ENCODE measurements at regions not wholly inside any gene's neighbourhood (a gene's known extent, or its start where the extent isn't known, plus 50 kb on each side); places are given as distances from the start of the nearest gene placed in this dataset.

DNA sequence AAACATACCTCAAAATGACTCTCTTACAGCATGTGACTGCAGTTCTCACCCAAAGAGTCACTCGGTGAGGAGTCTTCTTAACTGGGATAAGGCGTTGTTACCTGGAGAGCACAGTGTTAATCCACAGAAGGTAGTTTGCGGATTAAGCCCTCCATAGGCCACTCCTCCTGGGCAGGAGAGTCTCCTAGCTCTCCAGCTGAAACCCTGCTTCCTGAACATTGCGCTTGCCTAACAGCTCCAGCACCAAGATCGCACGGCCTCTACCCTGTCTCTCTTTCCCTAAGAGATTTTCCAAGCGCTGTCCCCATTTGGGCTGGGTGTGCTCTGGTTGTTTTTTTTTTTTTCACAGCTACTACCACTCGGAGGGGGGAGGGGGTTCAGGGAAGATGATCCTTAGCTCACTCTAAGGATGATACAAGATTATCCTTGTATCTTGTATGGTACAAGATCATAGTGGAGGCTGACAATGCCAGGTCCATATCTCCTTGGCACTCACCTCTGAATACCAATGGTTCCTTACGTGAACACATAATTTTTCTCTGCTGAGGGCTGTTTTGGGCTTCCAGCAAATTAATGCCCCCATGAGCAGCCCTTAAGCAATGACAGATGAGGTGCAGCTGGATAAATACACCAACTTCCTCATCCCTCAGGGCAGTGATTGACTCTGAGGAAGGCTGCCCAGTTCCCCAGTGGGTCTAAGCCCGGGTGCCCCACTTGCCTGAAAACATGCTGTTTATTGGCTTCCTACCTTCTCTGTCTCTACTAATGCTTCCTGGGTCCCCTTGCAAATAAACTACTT lies 185.2 kb upstream of the TSC22D2 start:
- ATAC-seq (no peak), DNase-seq (no peak)
- peaks cover 2% of the 10 kb centered on the region for H3K4me1 Mint-ChIP-seq
- no peak overlapping the region for H3K27ac Mint-ChIP-seq
- no peak overlapping the region for H3K4me3 Mint-ChIP-seq
- H3K36me3 Mint-ChIP-seq (ENCODE audit: low read depth) = no peaks in the 10 kb centered on the region
- H3K27me3 Mint-ChIP-seq = peaks cover 42% of the 10 kb centered on the region
- H3K9me3 Mint-ChIP-seq = no peaks in the 10 kb centered on the region

- DNase-seq = no peak
- H3K4me3 Mint-ChIP-seq = no peak overlapping the region
- no peaks in the 10 kb centered on the region for H3K36me3 Mint-ChIP-seq (ENCODE audit: low read depth)
- H3K4me1 Mint-ChIP-seq = peaks cover 2% of the 10 kb centered on the region
- no peak overlapping the region for H3K27ac Mint-ChIP-seq
- ATAC-seq = no peak
- H3K27me3 Mint-ChIP-seq = peaks cover 42% of the 10 kb centered on the region
- no peaks in the 10 kb centered on the region for H3K9me3 Mint-ChIP-seq
Observed at GRCh38 chr3:150221904-150222523, 186.1 kb upstream of the TSC22D2 start.

DNA sequence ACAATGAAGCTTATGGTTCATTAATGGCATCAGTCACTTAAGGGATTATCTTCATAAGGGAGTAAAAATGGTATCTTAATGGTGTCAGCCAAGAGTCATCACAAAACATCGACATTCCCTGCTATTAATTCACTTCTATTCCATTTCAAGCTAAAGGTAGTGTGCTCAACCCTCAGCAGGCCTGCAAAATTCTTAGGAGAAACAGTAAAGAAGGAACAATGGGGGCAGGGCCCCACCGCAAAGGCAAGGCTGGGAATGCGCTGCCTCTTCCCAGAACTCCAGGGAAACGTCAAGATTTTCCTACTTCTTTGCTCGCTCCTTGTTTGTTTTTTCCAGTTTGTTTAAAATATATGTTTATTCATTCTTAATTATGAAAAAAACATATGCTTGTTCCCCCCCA lies 187.3 kb upstream of the TSC22D2 start:
- Mint-ChIP-seq H3K36me3 (ENCODE audit: low read depth) (no peaks in the 10 kb centered on the region), H3K9me3 (no peaks in the 10 kb centered on the region), H3K27me3 (peaks cover 38% of the 10 kb centered on the region), H3K4me3 (no peak overlapping the region), H3K4me1 (peaks cover 2% of the 10 kb centered on the region), H3K27ac (no peak overlapping the region)
- no peak for DNase-seq
- no peak for ATAC-seq

DNA sequence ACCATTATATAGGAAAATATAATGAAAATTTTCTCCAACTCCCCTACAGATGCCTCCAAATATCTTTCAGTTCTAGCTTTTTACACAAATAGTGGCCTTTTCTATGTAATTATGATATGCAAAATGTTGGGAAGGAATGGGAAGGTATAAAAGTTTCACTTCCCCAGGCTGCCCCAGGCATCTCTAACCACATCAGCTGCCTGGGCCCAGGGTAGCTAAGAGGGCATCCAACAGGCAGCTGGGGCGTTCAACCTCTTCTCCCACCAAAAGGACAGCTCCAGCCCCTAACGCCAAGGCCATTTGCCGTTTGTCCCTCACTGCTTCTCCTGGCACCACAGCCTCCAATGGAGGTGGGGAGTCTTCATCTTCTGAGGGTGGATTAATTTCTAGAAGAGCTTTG lies 188.1 kb upstream of the TSC22D2 start:
- Mint-ChIP-seq H3K27me3 (peaks cover 41% of the 10 kb centered on the region), H3K4me3 (no peak overlapping the region), H3K9me3 (no peaks in the 10 kb centered on the region), H3K27ac (no peak overlapping the region), H3K4me1 (peaks cover 2% of the 10 kb centered on the region), H3K36me3 (ENCODE audit: low read depth) (no peaks in the 10 kb centered on the region)
- DNase-seq (no peak), ATAC-seq (no peak)

DNA sequence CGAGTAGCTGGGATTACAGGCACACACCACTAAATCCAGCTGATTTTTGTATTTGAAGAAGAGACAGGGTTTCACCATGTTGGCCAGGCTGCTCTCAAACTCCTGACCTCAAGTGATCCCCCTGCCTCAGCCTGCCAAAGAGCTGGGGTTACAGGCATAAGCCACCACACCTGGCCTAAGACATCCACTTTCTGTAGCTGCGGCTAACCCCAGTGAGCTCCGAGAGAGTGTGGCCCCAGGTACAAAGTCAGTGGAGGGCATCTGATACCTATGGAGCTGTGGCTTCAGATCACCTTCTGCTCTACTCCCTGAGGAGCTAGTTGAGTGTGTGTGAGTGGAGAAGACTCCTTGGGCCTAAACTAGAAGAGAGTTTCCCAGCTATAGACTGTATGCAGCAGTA lies 189.3 kb upstream of the TSC22D2 start:
- peaks cover 39% of the 10 kb centered on the region for H3K27me3 Mint-ChIP-seq
- no peak overlapping the region for H3K4me3 Mint-ChIP-seq
- ATAC-seq (no peak), DNase-seq (no peak)
- peaks cover 2% of the 10 kb centered on the region for H3K4me1 Mint-ChIP-seq
- no peaks in the 10 kb centered on the region for H3K36me3 Mint-ChIP-seq (ENCODE audit: low read depth)
- H3K27ac Mint-ChIP-seq = no peak overlapping the region
- no peaks in the 10 kb centered on the region for H3K9me3 Mint-ChIP-seq

GRCh38 chr3:150218236-150218635 lies 189.9 kb upstream of the TSC22D2 start:
- peaks cover 2% of the 10 kb centered on the region for H3K4me1 Mint-ChIP-seq
- DNase-seq (no peak), ATAC-seq (no peak)
- H3K4me3 Mint-ChIP-seq = no peak overlapping the region
- no peaks in the 10 kb centered on the region for H3K36me3 Mint-ChIP-seq (ENCODE audit: low read depth)
- H3K9me3 Mint-ChIP-seq = no peaks in the 10 kb centered on the region
- no peak overlapping the region for H3K27ac Mint-ChIP-seq
- peaks cover 38% of the 10 kb centered on the region for H3K27me3 Mint-ChIP-seq

GRCh38 chr3:150217691-150218090 lies 190.4 kb upstream of the TSC22D2 start:
- Mint-ChIP-seq H3K4me3 (no peak overlapping the region), H3K9me3 (no peaks in the 10 kb centered on the region), H3K4me1 (peaks cover 2% of the 10 kb centered on the region), H3K27me3 (peaks cover 36% of the 10 kb centered on the region), H3K27ac (no peak overlapping the region), H3K36me3 (ENCODE audit: low read depth) (no peaks in the 10 kb centered on the region)
- ATAC-seq = no peak
- no peak for DNase-seq

DNA sequence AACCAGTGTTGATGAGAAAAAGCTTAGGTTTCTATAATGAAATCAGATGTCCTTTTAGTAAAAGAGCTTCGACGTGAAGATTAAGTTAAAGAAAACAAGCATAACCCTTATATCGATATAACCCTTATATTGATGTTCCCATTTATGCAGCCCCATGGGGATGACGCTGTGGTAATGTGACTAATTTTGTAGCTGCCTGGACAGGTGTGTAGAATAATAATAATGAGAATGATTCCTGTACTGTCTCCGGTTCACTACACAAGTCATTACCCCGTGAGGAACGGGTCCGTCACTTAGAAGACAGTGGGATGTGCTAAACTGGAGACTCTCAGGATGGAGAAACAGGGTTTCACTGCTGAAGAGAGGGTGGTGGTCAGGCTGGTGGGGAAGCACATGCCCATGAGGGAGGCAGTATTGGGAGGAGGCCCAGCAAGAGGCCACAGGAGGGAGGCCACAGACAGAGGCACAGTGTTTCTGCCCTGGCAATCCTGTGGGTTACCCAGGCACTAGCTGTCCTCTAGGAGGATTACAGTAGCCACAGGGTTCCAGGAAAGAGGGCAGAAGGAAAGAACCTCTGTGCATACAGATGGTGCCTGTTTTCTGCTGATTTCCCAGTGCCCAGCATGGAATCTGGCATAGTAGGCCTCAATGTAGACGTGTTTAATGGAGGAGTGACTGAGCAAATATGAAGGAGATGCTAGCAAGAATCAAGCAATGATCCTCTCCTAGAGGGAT lies 191.1 kb upstream of the TSC22D2 start:
- Mint-ChIP-seq H3K4me1 (peaks cover 2% of the 10 kb centered on the region), H3K36me3 (ENCODE audit: low read depth) (no peaks in the 10 kb centered on the region), H3K27me3 (peaks cover 36% of the 10 kb centered on the region), H3K9me3 (no peaks in the 10 kb centered on the region), H3K4me3 (no peak overlapping the region), H3K27ac (no peak overlapping the region)
- no peak for ATAC-seq
- no peak for DNase-seq

DNA sequence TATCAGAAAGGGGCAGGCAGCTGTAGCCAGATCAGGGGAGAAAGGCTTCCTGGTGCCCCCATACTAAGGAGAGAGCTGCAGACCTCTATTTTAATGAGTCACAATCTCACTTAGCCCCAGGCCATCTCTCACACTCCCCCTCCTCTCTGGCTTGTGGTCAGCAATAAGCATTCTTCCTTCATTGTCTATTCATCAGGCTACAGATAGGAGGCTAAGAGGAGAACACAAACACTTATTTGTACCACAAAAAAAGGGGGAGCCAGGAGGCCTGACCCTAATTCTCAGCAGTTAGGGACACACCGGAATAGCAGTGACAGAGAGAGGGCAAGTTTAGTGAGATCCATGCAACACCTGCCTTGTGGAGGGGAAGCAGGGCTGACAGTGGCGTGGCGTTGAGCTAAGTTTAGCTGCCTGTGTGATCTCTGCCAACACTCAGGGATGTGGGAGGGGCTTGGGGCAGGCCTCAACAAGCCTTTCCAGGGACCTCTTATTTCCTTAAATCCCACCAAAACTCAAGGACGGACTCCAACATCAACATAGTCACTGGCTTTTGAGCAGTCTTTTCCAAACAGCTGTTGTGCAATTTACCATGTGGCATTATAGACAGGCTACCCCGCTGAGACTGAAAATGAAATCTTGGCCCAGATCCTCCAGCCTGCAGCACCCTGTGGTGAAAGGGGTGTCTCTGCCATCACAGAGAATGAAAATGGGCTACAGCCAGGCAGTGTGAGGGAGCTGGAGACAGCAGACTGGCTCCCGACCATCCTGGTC lies 191.9 kb upstream of the TSC22D2 start:
- Mint-ChIP-seq H3K4me3 (no peak overlapping the region), H3K27ac (no peak overlapping the region), H3K36me3 (ENCODE audit: low read depth) (no peaks in the 10 kb centered on the region), H3K9me3 (no peaks in the 10 kb centered on the region), H3K4me1 (peaks cover 2% of the 10 kb centered on the region), H3K27me3 (peaks cover 29% of the 10 kb centered on the region)
- ATAC-seq (peak; percentile 24), DNase-seq (no peak)

- Mint-ChIP-seq H3K4me1 (no peaks in the 10 kb centered on the region), H3K4me3 (no peak overlapping the region), H3K9me3 (no peaks in the 10 kb centered on the region), H3K27me3 (peaks cover 25% of the 10 kb centered on the region), H3K36me3 (ENCODE audit: low read depth) (no peaks in the 10 kb centered on the region), H3K27ac (no peak overlapping the region)
- no peak for ATAC-seq
- no peak for DNase-seq
Observed at GRCh38 chr3:150215616-150216015, 192.5 kb upstream of the TSC22D2 start.

GRCh38 chr3:150213577-150213976 lies 194.5 kb upstream of the TSC22D2 start:
- H3K4me1 Mint-ChIP-seq = no peaks in the 10 kb centered on the region
- no peak overlapping the region for H3K27ac Mint-ChIP-seq
- H3K4me3 Mint-ChIP-seq = no peak overlapping the region
- no peaks in the 10 kb centered on the region for H3K9me3 Mint-ChIP-seq
- H3K36me3 Mint-ChIP-seq (ENCODE audit: low read depth) = no peaks in the 10 kb centered on the region
- no peak for ATAC-seq
- peaks cover 21% of the 10 kb centered on the region for H3K27me3 Mint-ChIP-seq
- DNase-seq = no peak

GRCh38 chr3:150210461-150211110 lies 197.5 kb upstream of the TSC22D2 start:
- Mint-ChIP-seq H3K27ac (no peak overlapping the region), H3K36me3 (ENCODE audit: low read depth) (no peaks in the 10 kb centered on the region), H3K9me3 (no peaks in the 10 kb centered on the region), H3K27me3 (peaks cover 29% of the 10 kb centered on the region), H3K4me3 (no peak overlapping the region), H3K4me1 (no peaks in the 10 kb centered on the region)
- no peak for ATAC-seq
- no peak for DNase-seq

DNA sequence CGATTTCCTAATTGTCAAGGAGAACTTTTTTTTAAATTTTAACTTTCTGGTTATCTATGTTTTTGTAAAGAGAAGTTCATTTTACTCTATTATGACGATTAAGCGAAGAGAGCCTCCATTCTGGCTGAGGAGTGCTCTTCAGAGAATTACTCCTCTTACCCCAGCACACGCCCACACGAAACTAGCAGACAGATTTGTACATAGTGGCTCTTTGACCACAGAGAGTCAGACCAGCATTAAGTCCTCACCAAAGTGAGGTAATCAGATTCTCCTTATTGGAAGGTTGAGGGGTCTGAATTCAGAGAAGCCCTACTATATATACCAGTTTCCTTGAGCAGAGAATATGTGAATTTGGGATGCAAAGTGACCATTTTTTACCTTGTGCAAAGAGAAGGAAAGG lies 204.8 kb upstream of the TSC22D2 start:
- H3K9me3 Mint-ChIP-seq = no peaks in the 10 kb centered on the region
- H3K27ac Mint-ChIP-seq = no peak overlapping the region
- H3K36me3 Mint-ChIP-seq (ENCODE audit: low read depth) = no peaks in the 10 kb centered on the region
- DNase-seq (no peak), ATAC-seq (no peak)
- H3K4me3 Mint-ChIP-seq = no peak overlapping the region
- no peaks in the 10 kb centered on the region for H3K4me1 Mint-ChIP-seq
- peaks cover 25% of the 10 kb centered on the region for H3K27me3 Mint-ChIP-seq

DNA sequence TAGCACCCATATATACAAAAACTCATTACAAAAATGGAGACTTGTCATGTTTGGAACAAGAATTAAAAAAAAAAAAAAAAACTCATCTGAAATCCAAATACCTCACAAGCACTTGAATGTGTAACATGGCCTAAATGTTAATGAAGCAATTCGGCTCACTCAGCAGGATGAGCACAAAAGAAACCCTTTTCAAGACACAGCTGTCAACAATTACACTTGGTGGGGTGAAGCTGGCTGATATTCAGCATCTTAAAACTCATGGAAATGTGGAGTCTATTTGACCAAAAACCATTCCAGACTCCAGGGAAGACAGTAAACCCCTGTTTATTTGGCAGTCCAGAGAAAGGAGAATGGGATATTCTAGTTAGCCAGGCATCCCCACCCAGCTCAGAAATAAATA lies 205.4 kb upstream of the TSC22D2 start:
- Mint-ChIP-seq H3K27me3 (peaks cover 25% of the 10 kb centered on the region), H3K27ac (no peak overlapping the region), H3K9me3 (no peaks in the 10 kb centered on the region), H3K4me3 (no peak overlapping the region), H3K36me3 (ENCODE audit: low read depth) (no peaks in the 10 kb centered on the region), H3K4me1 (no peaks in the 10 kb centered on the region)
- DNase-seq (no peak), ATAC-seq (no peak)
